SK-N-SH treated with all-trans-retinoic acid at 6 μM for 48 hours (cell line): ENCODE measurements at regions not wholly inside any gene's neighbourhood (a gene's known extent, or its start where the extent isn't known, plus 50 kb on each side); places are given as distances from the start of the nearest gene placed in this dataset.

ENCODE experiments used
- ATAC-seq: fragments of 200-7000 bp; cut with Tn5 transposase; 3 replicates; pipeline ENCODE4 v1.9.1; 2020; ENCODE audit warnings: mild to moderate bottlenecking, moderate library complexity
- ARNTL ChIP-seq: fragments of 450-650 bp; formaldehyde crosslinking; IDR thresholded peaks from 2 replicates; pipeline ENCODE4 v1.5.0; 2020; ENCODE audit warnings: low read depth, mild to moderate bottlenecking, moderate library complexity, borderline replicate concordance
- BACH2 ChIP-seq: fragments of 250-450 bp; sonication (Bioruptor Pico); IDR thresholded peaks from 2 replicates; pipeline ENCODE4 v1.9.0; 2021; ENCODE audit warnings: mild to moderate bottlenecking, borderline replicate concordance
- CSDC2 ChIP-seq: fragments of 250-450 bp; sonication (Bioruptor Pico); IDR thresholded peaks from 2 replicates; pipeline ENCODE4 v1.5.0; 2020; ENCODE audit warnings: mild to moderate bottlenecking, moderate library complexity
- ESRRG ChIP-seq: fragments of 250-450 bp; sonication (Bioruptor Pico); IDR thresholded peaks from 2 replicates; pipeline ENCODE4 v1.6.1; 2021; ENCODE audit warnings: mild to moderate bottlenecking
- GLIS3 ChIP-seq: fragments of 250-450 bp; sonication (Bioruptor Pico); IDR thresholded peaks from 2 replicates; pipeline ENCODE4 v1.5.0; 2020; ENCODE audit warnings: mild to moderate bottlenecking, moderate library complexity
- ISL1 ChIP-seq: fragments of 250-450 bp; sonication (Bioruptor Pico); IDR thresholded peaks from 2 replicates; pipeline ENCODE4 v2.1.2; 2022; ENCODE audit warnings: mild to moderate bottlenecking, moderate library complexity
- OSR1 ChIP-seq: fragments of 250-450 bp; sonication (Bioruptor Pico); IDR thresholded peaks from 2 replicates; pipeline ENCODE4 v1.8.0; 2022; ENCODE audit warnings: moderate library complexity, mild to moderate bottlenecking, inconsistent platforms
- RARB ChIP-seq: fragments of 250-450 bp; sonication (Bioruptor Pico); IDR thresholded peaks from 2 replicates; pipeline ENCODE4 v1.8.0; 2021; ENCODE audit warnings: mild to moderate bottlenecking, moderate library complexity
- SNAI2 ChIP-seq: fragments of 250-450 bp; sonication (Bioruptor Pico); IDR thresholded peaks from 2 replicates; pipeline ENCODE4 v1.5.0; 2020; ENCODE audit warnings: mild to moderate bottlenecking, moderate library complexity
- TCF4 ChIP-seq: fragments of 250-450 bp; sonication (Bioruptor Pico); IDR thresholded peaks from 2 replicates; pipeline ENCODE4 v1.8.0; 2021; ENCODE audit warnings: mild to moderate bottlenecking, moderate library complexity, borderline replicate concordance
- TOX ChIP-seq: fragments of 250-450 bp; sonication (Bioruptor Pico); IDR thresholded peaks from 2 replicates; pipeline ENCODE4 v1.8.0; 2021; ENCODE audit warnings: mild to moderate bottlenecking, moderate library complexity, borderline replicate concordance
- ZC3H10 ChIP-seq: fragments of 250-450 bp; sonication (Bioruptor Pico); IDR thresholded peaks from 2 replicates; pipeline ENCODE4 v1.5.1; 2021; ENCODE audit warnings: mild to moderate bottlenecking, moderate library complexity
- ZFP3 ChIP-seq: fragments of 250-450 bp; sonication (Bioruptor Pico); IDR thresholded peaks from 2 replicates; pipeline ENCODE4 v1.5.0; 2020; ENCODE audit warnings: mild to moderate bottlenecking, moderate library complexity
- ZFP30 ChIP-seq: fragments of 450-650 bp; formaldehyde crosslinking; IDR thresholded peaks from 2 replicates; pipeline ENCODE4 v1.5.0; 2022; ENCODE audit warnings: mild to moderate bottlenecking, moderate library complexity
- ZNF565 ChIP-seq: fragments of 450-650 bp; formaldehyde crosslinking; conservative IDR thresholded peaks from 2 replicates; pipeline ENCODE4 v1.5.0; 2020; ENCODE audit warnings: low read depth, mild to moderate bottlenecking, moderate library complexity
- ZNF70 ChIP-seq: fragments of 450-650 bp; formaldehyde crosslinking; IDR thresholded peaks from 2 replicates; pipeline ENCODE4 v1.5.0; 2020; ENCODE audit warnings: mild to moderate bottlenecking, moderate library complexity
- ZNF8 ChIP-seq: fragments of 450-650 bp; formaldehyde crosslinking; IDR thresholded peaks from 2 replicates; pipeline ENCODE4 v1.5.0; 2020; ENCODE audit warnings: mild to moderate bottlenecking, moderate library complexity
- TF ChIP-seq, protein P1 (sequence below): fragments of 250-450 bp; sonication (Bioruptor Pico); IDR thresholded peaks from 2 replicates; pipeline ENCODE4 v1.8.0; 2020; ENCODE audit warnings: mild to moderate bottlenecking, moderate library complexity, borderline replicate concordance
- TF ChIP-seq, protein P2 (sequence below): fragments of 250-450 bp; sonication (Bioruptor Pico); IDR thresholded peaks from 2 replicates; pipeline ENCODE4 v1.5.1; 2021; ENCODE audit warnings: mild to moderate bottlenecking, moderate library complexity
- TF ChIP-seq, protein P3 (sequence below): fragments of 250-450 bp; sonication (Bioruptor Pico); IDR thresholded peaks from 2 replicates; pipeline ENCODE4 v1.5.1; 2020; ENCODE audit warnings: low read depth, mild to moderate bottlenecking, moderate library complexity
- TF ChIP-seq, protein P4 (sequence below): fragments of 250-450 bp; sonication (Bioruptor Pico); IDR thresholded peaks from 2 replicates; pipeline ENCODE4 v1.8.0; 2021; ENCODE audit warnings: low read depth, mild to moderate bottlenecking, moderate library complexity, borderline replicate concordance

DNA sequence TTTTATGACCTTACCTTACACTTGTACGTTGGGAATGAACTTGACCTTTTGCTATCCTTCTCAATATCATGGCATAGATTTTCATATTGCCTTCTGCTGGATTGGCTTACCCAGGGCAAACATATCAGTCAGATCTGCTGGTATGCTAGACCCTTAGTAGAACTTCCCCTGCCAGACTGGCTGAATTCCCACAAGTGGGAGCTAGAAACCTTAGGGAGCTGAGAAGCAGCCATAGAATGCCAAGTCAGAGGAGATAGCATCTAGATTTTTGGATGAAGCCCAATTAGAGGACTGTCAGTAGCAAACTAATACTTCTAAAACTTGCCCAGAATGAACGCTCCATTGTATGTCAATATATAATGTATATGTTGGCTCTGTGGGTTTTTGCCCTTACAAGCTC, 385.0 kb downstream of the NXPH1 start:
- ATAC-seq = no peak
- TF ChIP-seq ZNF8 (CRISPR knock-in tag) (no peak), ARNTL (CRISPR knock-in tag) (no peak), CSDC2 (CRISPR knock-in tag) (no peak), TCF4 (no peak), TOX (CRISPR knock-in tag) (no peak), ISL1 (CRISPR knock-in tag) (no peak), RARB (CRISPR knock-in tag) (no peak), ZNF70 (CRISPR knock-in tag) (no peak), GLIS3 (no peak), ZFP30 (CRISPR knock-in tag) (no peak), BACH2 (CRISPR knock-in tag) (no peak), ESRRG (no peak), OSR1 (no peak), ZC3H10 (CRISPR knock-in tag) (no peak), ZNF565 (no peak)
- TF ChIP-seq, protein P1, sequence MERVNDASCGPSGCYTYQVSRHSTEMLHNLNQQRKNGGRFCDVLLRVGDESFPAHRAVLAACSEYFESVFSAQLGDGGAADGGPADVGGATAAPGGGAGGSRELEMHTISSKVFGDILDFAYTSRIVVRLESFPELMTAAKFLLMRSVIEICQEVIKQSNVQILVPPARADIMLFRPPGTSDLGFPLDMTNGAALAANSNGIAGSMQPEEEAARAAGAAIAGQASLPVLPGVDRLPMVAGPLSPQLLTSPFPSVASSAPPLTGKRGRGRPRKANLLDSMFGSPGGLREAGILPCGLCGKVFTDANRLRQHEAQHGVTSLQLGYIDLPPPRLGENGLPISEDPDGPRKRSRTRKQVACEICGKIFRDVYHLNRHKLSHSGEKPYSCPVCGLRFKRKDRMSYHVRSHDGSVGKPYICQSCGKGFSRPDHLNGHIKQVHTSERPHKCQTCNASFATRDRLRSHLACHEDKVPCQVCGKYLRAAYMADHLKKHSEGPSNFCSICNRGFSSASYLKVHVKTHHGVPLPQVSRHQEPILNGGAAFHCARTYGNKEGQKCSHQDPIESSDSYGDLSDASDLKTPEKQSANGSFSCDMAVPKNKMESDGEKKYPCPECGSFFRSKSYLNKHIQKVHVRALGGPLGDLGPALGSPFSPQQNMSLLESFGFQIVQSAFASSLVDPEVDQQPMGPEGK (CRISPR knock-in tag) = no peak
- TF ChIP-seq, all 23 proteins: peak for 0

DNA sequence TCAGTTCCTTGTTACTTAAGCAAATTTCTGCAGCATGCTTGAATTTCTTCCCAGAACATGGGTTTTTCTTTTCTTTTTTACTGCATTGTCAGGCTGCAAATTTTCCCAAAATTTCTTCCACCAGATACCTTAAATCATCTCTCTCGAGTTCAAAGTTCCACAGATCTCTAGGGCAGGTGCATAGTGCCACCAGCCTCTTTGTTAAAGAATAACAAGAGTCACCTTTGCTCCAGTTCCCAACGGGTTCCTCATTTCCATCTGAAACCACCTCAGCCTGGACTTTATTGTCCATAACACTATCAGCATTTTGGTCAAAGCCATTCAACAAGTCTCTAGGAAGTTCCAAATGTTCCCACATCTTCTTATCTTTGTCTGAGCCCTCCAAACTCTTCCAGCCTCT, 389.2 kb downstream of the NXPH1 start:
- TF ChIP-seq ZNF8 (CRISPR knock-in tag) (no peak), ZNF70 (CRISPR knock-in tag) (no peak)
- no peak for ATAC-seq

DNA sequence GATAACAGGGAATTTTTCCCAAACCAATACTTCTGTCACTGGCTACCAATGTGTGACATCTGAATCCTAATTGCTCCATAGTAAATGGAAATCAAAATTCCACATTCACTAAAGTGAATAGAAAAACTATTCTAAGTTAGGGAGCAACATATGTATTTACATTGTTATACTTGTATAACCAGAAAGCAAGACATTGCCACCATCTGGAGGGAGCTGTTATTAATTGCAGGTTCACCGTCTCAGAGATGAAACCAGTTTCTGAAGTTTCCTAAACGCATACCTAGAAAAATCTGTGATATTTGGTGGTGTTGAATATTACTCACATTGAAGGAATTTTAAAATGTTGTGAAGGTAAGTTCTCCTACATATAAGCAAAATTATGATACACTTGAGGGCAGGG, 390.1 kb downstream of the NXPH1 start:
- ATAC-seq = no peak
- TF ChIP-seq OSR1 (no peak), BACH2 (CRISPR knock-in tag) (no peak), ZNF8 (CRISPR knock-in tag) (no peak), TCF4 (no peak), ISL1 (CRISPR knock-in tag) (no peak), ZFP3 (CRISPR knock-in tag) (no peak), SNAI2 (CRISPR knock-in tag) (no peak), GLIS3 (no peak), TOX (CRISPR knock-in tag) (no peak), RARB (CRISPR knock-in tag) (no peak)
- TF ChIP-seq, protein P2, sequence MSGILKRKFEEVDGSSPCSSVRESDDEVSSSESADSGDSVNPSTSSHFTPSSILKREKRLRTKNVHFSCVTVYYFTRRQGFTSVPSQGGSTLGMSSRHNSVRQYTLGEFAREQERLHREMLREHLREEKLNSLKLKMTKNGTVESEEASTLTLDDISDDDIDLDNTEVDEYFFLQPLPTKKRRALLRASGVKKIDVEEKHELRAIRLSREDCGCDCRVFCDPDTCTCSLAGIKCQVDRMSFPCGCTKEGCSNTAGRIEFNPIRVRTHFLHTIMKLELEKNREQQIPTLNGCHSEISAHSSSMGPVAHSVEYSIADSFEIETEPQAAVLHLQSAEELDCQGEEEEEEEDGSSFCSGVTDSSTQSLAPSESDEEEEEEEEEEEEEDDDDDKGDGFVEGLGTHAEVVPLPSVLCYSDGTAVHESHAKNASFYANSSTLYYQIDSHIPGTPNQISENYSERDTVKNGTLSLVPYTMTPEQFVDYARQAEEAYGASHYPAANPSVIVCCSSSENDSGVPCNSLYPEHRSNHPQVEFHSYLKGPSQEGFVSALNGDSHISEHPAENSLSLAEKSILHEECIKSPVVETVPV (CRISPR knock-in tag) = no peak

DNA sequence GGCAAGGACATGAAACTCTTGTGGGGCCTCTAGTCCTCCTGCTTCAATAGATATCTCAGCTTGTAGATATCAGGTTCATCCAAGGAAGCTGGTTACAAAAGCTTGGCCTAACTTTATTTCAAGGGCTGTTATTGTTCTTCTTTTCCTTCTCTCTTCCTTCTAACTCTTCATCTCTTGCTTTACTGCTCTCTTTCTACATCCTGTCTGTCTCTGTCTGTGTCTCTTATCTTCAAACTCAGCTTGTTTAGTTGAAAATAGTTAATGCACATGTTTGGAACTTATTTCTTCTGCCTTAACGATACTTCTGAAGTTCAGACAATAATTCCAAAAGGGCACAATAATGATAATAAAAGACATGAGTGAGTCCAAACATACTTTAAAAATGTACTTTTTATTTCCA, 393.9 kb downstream of the NXPH1 start:
- ATAC-seq = no peak
- TF ChIP-seq RARB (CRISPR knock-in tag) = no peak
- no peak for TF ChIP-seq GLIS3
- TF ChIP-seq, protein P2 (CRISPR knock-in tag) = no peak
- TF ChIP-seq, protein P3, sequence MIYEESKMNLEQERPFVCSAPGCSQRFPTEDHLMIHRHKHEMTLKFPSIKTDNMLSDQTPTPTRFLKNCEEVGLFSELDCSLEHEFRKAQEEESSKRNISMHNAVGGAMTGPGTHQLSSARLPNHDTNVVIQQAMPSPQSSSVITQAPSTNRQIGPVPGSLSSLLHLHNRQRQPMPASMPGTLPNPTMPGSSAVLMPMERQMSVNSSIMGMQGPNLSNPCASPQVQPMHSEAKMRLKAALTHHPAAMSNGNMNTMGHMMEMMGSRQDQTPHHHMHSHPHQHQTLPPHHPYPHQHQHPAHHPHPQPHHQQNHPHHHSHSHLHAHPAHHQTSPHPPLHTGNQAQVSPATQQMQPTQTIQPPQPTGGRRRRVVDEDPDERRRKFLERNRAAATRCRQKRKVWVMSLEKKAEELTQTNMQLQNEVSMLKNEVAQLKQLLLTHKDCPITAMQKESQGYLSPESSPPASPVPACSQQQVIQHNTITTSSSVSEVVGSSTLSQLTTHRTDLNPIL = no peak

DNA sequence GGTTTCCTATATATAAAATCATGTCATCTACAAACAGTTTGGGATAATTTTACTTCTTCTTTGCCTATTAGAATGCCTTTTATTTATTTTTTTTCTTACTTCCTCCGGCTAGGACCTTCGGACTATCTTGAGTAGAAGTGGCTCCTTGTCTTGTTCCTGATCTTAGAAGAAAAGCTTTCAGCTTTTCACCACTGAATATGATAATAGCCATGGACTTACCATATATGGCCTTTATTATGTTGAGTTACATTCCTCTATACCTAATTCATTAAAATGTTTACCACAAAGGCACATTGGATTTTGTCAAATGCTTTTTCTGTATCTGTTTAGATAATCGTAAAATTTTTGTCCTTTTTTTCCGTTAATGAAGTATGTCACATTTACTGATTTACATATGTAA, 395.7 kb downstream of the NXPH1 start:
- TF ChIP-seq ZNF70 (CRISPR knock-in tag) (no peak), ZFP3 (CRISPR knock-in tag) (no peak), ARNTL (CRISPR knock-in tag) (no peak), BACH2 (CRISPR knock-in tag) (no peak), TOX (CRISPR knock-in tag) (no peak), ZC3H10 (CRISPR knock-in tag) (no peak), RARB (CRISPR knock-in tag) (no peak), GLIS3 (no peak), OSR1 (no peak), ESRRG (no peak)
- TF ChIP-seq, protein P3 = no peak
- TF ChIP-seq, protein P4, sequence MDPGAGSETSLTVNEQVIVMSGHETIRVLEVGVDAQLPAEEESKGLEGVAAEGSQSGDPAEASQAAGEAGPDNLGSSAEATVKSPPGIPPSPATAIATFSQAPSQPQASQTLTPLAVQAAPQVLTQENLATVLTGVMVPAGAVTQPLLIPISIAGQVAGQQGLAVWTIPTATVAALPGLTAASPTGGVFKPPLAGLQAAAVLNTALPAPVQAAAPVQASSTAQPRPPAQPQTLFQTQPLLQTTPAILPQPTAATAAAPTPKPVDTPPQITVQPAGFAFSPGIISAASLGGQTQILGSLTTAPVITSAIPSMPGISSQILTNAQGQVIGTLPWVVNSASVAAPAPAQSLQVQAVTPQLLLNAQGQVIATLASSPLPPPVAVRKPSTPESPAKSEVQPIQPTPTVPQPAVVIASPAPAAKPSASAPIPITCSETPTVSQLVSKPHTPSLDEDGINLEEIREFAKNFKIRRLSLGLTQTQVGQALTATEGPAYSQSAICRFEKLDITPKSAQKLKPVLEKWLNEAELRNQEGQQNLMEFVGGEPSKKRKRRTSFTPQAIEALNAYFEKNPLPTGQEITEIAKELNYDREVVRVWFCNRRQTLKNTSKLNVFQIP (CRISPR knock-in tag) = no peak
- TF ChIP-seq, protein P1 (CRISPR knock-in tag) = no peak

More for the DNA sequence above, 395.7 kb downstream of the NXPH1 start:
- no peak for ATAC-seq
